OCI-LY1 (cell line): ENCODE measurements at regions not wholly inside any gene's neighbourhood (a gene's known extent, or its start where the extent isn't known, plus 50 kb on each side); places are given as distances from the start of the nearest gene placed in this dataset.

Experiments used
- EZH2 ChIP-seq: fragments of 200-600 bp; sonication (generic), shearing (Covaris generic); IDR thresholded peaks from 2 replicates; pipeline ENCODE4 v1.8.0; 2017; ENCODE audit warnings: borderline replicate concordance, mixed run types, mild to moderate bottlenecking, antibody characterized with exemption, low read length, moderate library complexity, mixed read lengths
- TF ChIP-seq, protein P1 (sequence below): fragments of 200-600 bp; sonication (generic), shearing (Covaris generic); IDR thresholded peaks from 2 replicates; pipeline ENCODE4 v1.5.1; 2017; ENCODE audit warnings: mild to moderate bottlenecking, antibody characterized with exemption, low read length, moderate library complexity, mixed read lengths

DNA sequence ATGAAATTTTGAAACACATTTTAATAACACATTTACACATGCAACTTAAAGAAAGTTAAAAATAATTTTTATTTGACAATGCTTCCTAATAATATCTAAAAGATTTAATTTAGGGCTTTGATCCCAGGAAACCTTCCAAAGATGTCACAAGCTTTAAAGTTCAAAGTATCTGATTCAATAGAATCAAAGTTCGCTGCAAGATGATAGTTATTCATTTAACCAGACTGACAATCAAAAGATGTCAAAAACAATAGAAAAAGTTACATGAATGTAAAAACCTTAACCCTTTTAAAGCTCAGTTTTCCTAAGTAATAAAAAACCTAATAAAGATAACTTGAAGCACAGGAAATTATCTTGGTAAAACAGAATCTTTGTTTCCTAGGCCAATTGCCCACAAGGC lies 67.7 kb downstream of the SDR9C7 start:
- TF ChIP-seq, protein P1, sequence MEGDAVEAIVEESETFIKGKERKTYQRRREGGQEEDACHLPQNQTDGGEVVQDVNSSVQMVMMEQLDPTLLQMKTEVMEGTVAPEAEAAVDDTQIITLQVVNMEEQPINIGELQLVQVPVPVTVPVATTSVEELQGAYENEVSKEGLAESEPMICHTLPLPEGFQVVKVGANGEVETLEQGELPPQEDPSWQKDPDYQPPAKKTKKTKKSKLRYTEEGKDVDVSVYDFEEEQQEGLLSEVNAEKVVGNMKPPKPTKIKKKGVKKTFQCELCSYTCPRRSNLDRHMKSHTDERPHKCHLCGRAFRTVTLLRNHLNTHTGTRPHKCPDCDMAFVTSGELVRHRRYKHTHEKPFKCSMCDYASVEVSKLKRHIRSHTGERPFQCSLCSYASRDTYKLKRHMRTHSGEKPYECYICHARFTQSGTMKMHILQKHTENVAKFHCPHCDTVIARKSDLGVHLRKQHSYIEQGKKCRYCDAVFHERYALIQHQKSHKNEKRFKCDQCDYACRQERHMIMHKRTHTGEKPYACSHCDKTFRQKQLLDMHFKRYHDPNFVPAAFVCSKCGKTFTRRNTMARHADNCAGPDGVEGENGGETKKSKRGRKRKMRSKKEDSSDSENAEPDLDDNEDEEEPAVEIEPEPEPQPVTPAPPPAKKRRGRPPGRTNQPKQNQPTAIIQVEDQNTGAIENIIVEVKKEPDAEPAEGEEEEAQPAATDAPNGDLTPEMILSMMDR = no peak
- TF ChIP-seq EZH2 = no peak
